ENCODE measurements at regions not wholly inside any gene's neighbourhood (a gene's known extent, or its start where the extent isn't known, plus 50 kb on each side); places are given as distances from the start of the nearest gene placed in this dataset.

- Histone ChIP-seq H2BK15ac (ENCODE audit: low read length) (no peak overlapping the region), H3K23me2 (ENCODE audit: low read depth, low read length) (no peaks in the 10 kb centered on the region), H4K91ac (replicated peaks; ENCODE audit: insufficient read length, low read length) (no peak overlapping the region), H3K27me3 (replicated peaks in 1 of 4; ENCODE audit: control insufficient read depth in 3 of 4, extremely low read depth in 1 of 4, insufficient read depth in 3 of 4, low read length in 3 of 4) (no peaks in the 10 kb centered on the region), H4K5ac (ENCODE audit: insufficient read length, low read depth, low read length) (no peak overlapping the region), H2AK5ac (ENCODE audit: low read depth, low read length) (no peak overlapping the region), H3K9ac (replicated peaks in 1 of 4; ENCODE audit: extremely low read depth in 1 of 4, low read depth in 3 of 4, low read length in 3 of 4) (no peak overlapping the region), H2AFZ (ENCODE audit: low read length) (no peak overlapping the region), H3K56ac (replicated peaks; ENCODE audit: insufficient read length, low read depth, low read length) (no peak overlapping the region), H3K4ac (replicated peaks; ENCODE audit: insufficient read length, low read depth, low read length) (no peak overlapping the region), H3K36me3 (ENCODE audit: control insufficient read depth in 2 of 4, insufficient read depth in 4 of 4, low read length in 3 of 4) (no peaks in the 10 kb centered on the region), H3K4me3 (ENCODE audit: extremely low read depth in 1 of 4, insufficient read depth in 2 of 4, low read depth in 3 of 4, low read length in 4 of 4) (no peak overlapping the region), H3K4me2 (ENCODE audit: insufficient read depth in 1 of 2, low read depth in 2 of 2, low read length in 2 of 2) (no peak overlapping the region), H3K4me1 (replicated peaks in 1 of 4; ENCODE audit: control insufficient read depth in 3 of 4, insufficient read depth in 4 of 4, low read length in 3 of 4) (no peaks in the 10 kb centered on the region), H3K23ac (ENCODE audit: insufficient read length) (no peak overlapping the region), H3K9me3 (ENCODE audit: insufficient read depth in 2 of 2, low read depth in 1 of 2, low read length in 1 of 2) (no peaks in the 10 kb centered on the region; a peak in 1 of 4 replicates), H2BK20ac (ENCODE audit: low read length) (no peak overlapping the region), H2BK12ac (ENCODE audit: low read depth, low read length) (no peak overlapping the region), H3K14ac (ENCODE audit: insufficient read length) (no peak overlapping the region), H2BK5ac (ENCODE audit: low read depth, low read length) (no peak overlapping the region), H3K79me2 (ENCODE audit: control insufficient read depth in 1 of 2, insufficient read depth in 2 of 2, low read length in 2 of 2) (no peaks in the 10 kb centered on the region), H3K18ac (ENCODE audit: extremely low read depth, low read length) (no peak overlapping the region), H3K27ac (ENCODE audit: low read depth, low read length) (no peak overlapping the region), H2BK120ac (replicated peaks; ENCODE audit: low read depth, low read length) (no peak overlapping the region), H4K8ac (ENCODE audit: extremely low read depth, insufficient read depth, low read length) (no peak overlapping the region), H4K20me1 (replicated peaks in 1 of 2; ENCODE audit: control insufficient read depth in 1 of 2, insufficient read depth in 2 of 2, low read length in 2 of 2) (no peaks in the 10 kb centered on the region), H3K79me1 (ENCODE audit: low read depth, low read length) (no peaks in the 10 kb centered on the region)
- DNase-seq (ENCODE audit: low read depth in 1 of 2, low spot score in 2 of 2) (no peak), FAIRE-seq (no peak)
- WGBS, 2 experiments (ENCODE audit: extremely low coverage in 1 of 2, insufficient coverage in 1 of 2, insufficient read length in 1 of 2, insufficient replicate concordance in 2 of 2, low coverage in 1 of 2, low lambda C conversion rate in 2 of 2, missing lambda C conversion rate in 1 of 2) = 90% methylated on average over 1 of the region's 1 CpG; no CpG with 5 or more reads in 1 of the 2 experiments
- ChIA-PET CTCF (ENCODE audit: partially characterized antibody) (interaction anchor here (1.6 kb wide), 1 partner anchor 13 kb away, joined by 4 read pairs; no protein-coding TSS in a partner anchor), POLR2A (ENCODE audit: partially characterized antibody) (interaction anchor here (0.6 to 0.7 kb wide), 2 partner anchors 18 to 1477 kb away, joined by 3 read pairs; no protein-coding TSS in a partner anchor)
- TF ChIP-seq SP2 (IDR thresholded peaks at IDR 0.05; ENCODE audit: low read length) (no peak), SRF (IDR thresholded peaks at IDR 0.05; ENCODE audit: low read depth, low read length) (no peak), POLR2AphosphoS5 (IDR thresholded peaks at IDR 0.05; ENCODE audit: low read depth, low read length) (no peak), SAP30 (IDR thresholded peaks at IDR 0.05; ENCODE audit: insufficient read depth, insufficient replicate concordance, low read length) (no peak), JUN (IDR thresholded peaks at IDR 0.05; ENCODE audit: low read depth, low read length) (no peak)
- TF ChIP-seq, protein P1, sequence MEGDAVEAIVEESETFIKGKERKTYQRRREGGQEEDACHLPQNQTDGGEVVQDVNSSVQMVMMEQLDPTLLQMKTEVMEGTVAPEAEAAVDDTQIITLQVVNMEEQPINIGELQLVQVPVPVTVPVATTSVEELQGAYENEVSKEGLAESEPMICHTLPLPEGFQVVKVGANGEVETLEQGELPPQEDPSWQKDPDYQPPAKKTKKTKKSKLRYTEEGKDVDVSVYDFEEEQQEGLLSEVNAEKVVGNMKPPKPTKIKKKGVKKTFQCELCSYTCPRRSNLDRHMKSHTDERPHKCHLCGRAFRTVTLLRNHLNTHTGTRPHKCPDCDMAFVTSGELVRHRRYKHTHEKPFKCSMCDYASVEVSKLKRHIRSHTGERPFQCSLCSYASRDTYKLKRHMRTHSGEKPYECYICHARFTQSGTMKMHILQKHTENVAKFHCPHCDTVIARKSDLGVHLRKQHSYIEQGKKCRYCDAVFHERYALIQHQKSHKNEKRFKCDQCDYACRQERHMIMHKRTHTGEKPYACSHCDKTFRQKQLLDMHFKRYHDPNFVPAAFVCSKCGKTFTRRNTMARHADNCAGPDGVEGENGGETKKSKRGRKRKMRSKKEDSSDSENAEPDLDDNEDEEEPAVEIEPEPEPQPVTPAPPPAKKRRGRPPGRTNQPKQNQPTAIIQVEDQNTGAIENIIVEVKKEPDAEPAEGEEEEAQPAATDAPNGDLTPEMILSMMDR (IDR thresholded peaks at IDR 0.05; ENCODE audit: control extremely low read depth in 1 of 3, insufficient read depth in 1 of 3, low read depth in 1 of 3, low read length in 3 of 3) = no peak
These were observed 405.5 kb upstream of the FIGN start for GRCh38 chr2:164141271-164141670.

All from H1 (cell line).